HCT116 (cell line): ENCODE measurements at regions not wholly inside any gene's neighbourhood (a gene's known extent, or its start where the extent isn't known, plus 50 kb on each side); places are given as distances from the start of the nearest gene placed in this dataset.

ENCODE experiments used
- ATAC-seq: fragments of 200-7000 bp; cut with Tn5 transposase; 2 replicates; pipeline ENCODE4 v1.9.1; 2020; ENCODE audit warnings: mild to moderate bottlenecking, moderate library complexity
- BruUV-seq: library from RNA; stranded (reverse); fragments of 400-500 nt; replicated peaks from 2 replicates; lab custom pipeline; 2021; lab: Mats Ljungman, UMichigan
- CTCF ChIA-PET: fragments of 300-600 bp; sonication (Branson Sonifier 250); formaldehyde crosslinking; loops from one replicate; lab custom pipeline; 2021; ENCODE audit warnings: antibody characterized with exemption; lab: Charles Lee
- POLR2A ChIA-PET: fragments of 300-600, 350-600 bp; sonication (Branson Sonifier 250); formaldehyde crosslinking; loops from one replicate; lab custom pipeline; 2021; ENCODE audit warnings: antibody characterized with exemption; lab: Charles Lee
- RAD21 ChIA-PET, 2 experiments: fragments of 300-600 bp; sonication (Branson Sonifier 250); formaldehyde crosslinking; loops; one replicate each; lab custom pipeline; 2023; ENCODE audit warnings: low total read pairs in 2 of 2; ENCODE audit not compliant: uncharacterized antibody in 2 of 2, unreplicated experiment in 2 of 2, low non-redundant PET in 1 of 2; lab: Charles Lee
- DNase-seq: peaks from one replicate; pipeline ENCODE4 v3.0.0-alpha.2; 2010; ENCODE audit warnings: low read depth, low spot score
- H2AFZ ChIP-seq: fragments of 200-600 bp; shearing (Covaris generic), sonication (generic); 2 replicates; pipeline ENCODE4 v1.6.1; 2017; ENCODE audit warnings: low read depth, mixed run types, mixed read lengths, antibody characterized with exemption, low read length; ENCODE audit not compliant: poor library complexity, severe bottlenecking
- H3K27ac ChIP-seq: 2 replicates; pipeline ENCODE4 v1.5.1; 2012; ENCODE audit warnings: low read depth, low read length
- H3K27me3 ChIP-seq: fragments of 200-600 bp; sonication (generic); 2 replicates; pipeline ENCODE4 v1.6.1; 2016; ENCODE audit warnings: mixed run types, low read length, mixed read lengths; ENCODE audit not compliant: insufficient read depth
- H3K36me3 ChIP-seq, 2 experiments: fragments of 200-500 bp in 1 of 2; fragments of 200-600 bp in 1 of 2; sonication (Bioruptor generic) in 1 of 2; sonication (generic) in 1 of 2; 2 replicates each; pipeline versions ENCODE4 v1.5.1 to v1.6.1; 2014 to 2016; ENCODE audit warnings: low read length in 2 of 2, inconsistent platforms in 1 of 2, mixed read lengths in 1 of 2, mixed run types in 1 of 2; ENCODE audit not compliant: insufficient read depth in 2 of 2, control insufficient read depth in 1 of 2
- H3K4me1 ChIP-seq, 2 experiments: fragments of 200-600 bp in 1 of 2; sonication (generic) in 1 of 2; 2 replicates each; pipeline versions ENCODE4 v1.5.1 to v1.6.1; 2012 to 2017; ENCODE audit warnings: low read length in 2 of 2, inconsistent platforms in 1 of 2, mild to moderate bottlenecking in 1 of 2, mixed read lengths in 1 of 2, mixed run types in 1 of 2, moderate library complexity in 1 of 2; ENCODE audit not compliant: insufficient read depth in 2 of 2, control insufficient read depth in 1 of 2
- H3K4me2 ChIP-seq: fragments of 200-600 bp; sonication (generic); 2 replicates; pipeline ENCODE4 v1.6.1; 2017; ENCODE audit warnings: mixed run types, low read length, mixed read lengths
- H3K4me3 ChIP-seq, 2 experiments: fragments of 200-600 bp in 1 of 2; sonication (generic) in 1 of 2; replicated peaks in 1 of 2; 2 replicates each; pipeline ENCODE4 v1.5.1; 2011 to 2016; ENCODE audit warnings: low read length in 2 of 2, control low read depth in 1 of 2, low read depth in 1 of 2, mild to moderate bottlenecking in 1 of 2, mixed read lengths in 1 of 2, mixed run types in 1 of 2
- H3K79me2 ChIP-seq: fragments of 200-600 bp; sonication (generic); 2 replicates; pipeline ENCODE4 v1.6.1; 2017; ENCODE audit warnings: mild to moderate bottlenecking, mixed run types, low read length, moderate library complexity, mixed read lengths; ENCODE audit not compliant: insufficient read depth
- H3K9ac ChIP-seq: fragments of 200-600 bp; sonication (generic); 2 replicates; pipeline ENCODE4 v1.6.1; 2016; ENCODE audit warnings: low read length, mixed read lengths
- H3K9me2 ChIP-seq: fragments of 200-600 bp; sonication (generic), shearing (Covaris generic); 2 replicates; pipeline ENCODE4 v1.6.1; 2017; ENCODE audit warnings: mixed run types, mild to moderate bottlenecking, moderate library complexity; ENCODE audit not compliant: insufficient read depth
- H3K9me3 ChIP-seq, 2 experiments: fragments of 200-500 bp in 1 of 2; fragments of 200-600 bp in 1 of 2; sonication (Bioruptor generic) in 1 of 2; sonication (generic) in 1 of 2; 2 replicates each; pipeline ENCODE4 v1.6.1; 2014 to 2017; ENCODE audit warnings: low read length in 2 of 2, mixed read lengths in 2 of 2, inconsistent platforms in 1 of 2, low read depth in 1 of 2, mild to moderate bottlenecking in 1 of 2, mixed run types in 1 of 2, moderate library complexity in 1 of 2; ENCODE audit not compliant: control insufficient read depth in 1 of 2, insufficient read depth in 1 of 2
- H4K20me1 ChIP-seq: fragments of 200-600 bp; sonication (generic), shearing (Covaris generic); 2 replicates; pipeline ENCODE4 v1.6.1; 2017; ENCODE audit warnings: mixed run types, mild to moderate bottlenecking, moderate library complexity; ENCODE audit not compliant: insufficient read depth
- EGR1 ChIP-seq: IDR thresholded peaks from 2 replicates; pipeline ENCODE4 v1.6.1; 2012; ENCODE audit warnings: low read depth
- ELF1 ChIP-seq: IDR thresholded peaks from 2 replicates; pipeline ENCODE4 v1.6.1; 2012; ENCODE audit warnings: low read depth, borderline replicate concordance
- EZH2 ChIP-seq: fragments of 200-600 bp; sonication (generic); IDR thresholded peaks from 2 replicates; pipeline ENCODE4 v1.6.1; 2017; ENCODE audit warnings: antibody characterized with exemption, mixed run types
- EZH2phosphoT487 ChIP-seq: fragments of 200-600 bp; IDR thresholded peaks from 2 replicates; pipeline ENCODE4 v1.6.1; 2018; ENCODE audit warnings: antibody characterized with exemption, borderline replicate concordance
- POLR2A ChIP-seq: IDR thresholded peaks from 2 replicates; pipeline ENCODE4 v1.7.0; 2011; ENCODE audit warnings: borderline replicate concordance; ENCODE audit not compliant: insufficient read depth, insufficient read length; ENCODE audit errors: extremely low read depth
- POLR2AphosphoS5 ChIP-seq: IDR thresholded peaks from 2 replicates; pipeline ENCODE4 v1.6.1; 2011; ENCODE audit warnings: mild to moderate bottlenecking, low read depth, low read length, moderate library complexity
- RAD21 ChIP-seq: IDR thresholded peaks from 2 replicates; pipeline ENCODE4 v1.6.1; 2012; ENCODE audit warnings: low read depth, mild to moderate bottlenecking
- REST ChIP-seq: IDR thresholded peaks from 2 replicates; pipeline ENCODE4 v1.6.1; 2012; ENCODE audit warnings: low read depth
- SIN3A ChIP-seq: IDR thresholded peaks from 2 replicates; pipeline ENCODE4 v1.6.1; 2012; ENCODE audit warnings: low read depth
- SP1 ChIP-seq: IDR thresholded peaks from 2 replicates; pipeline ENCODE4 v1.6.1; 2012; ENCODE audit warnings: low read depth
- SRF ChIP-seq: IDR thresholded peaks from 2 replicates; pipeline ENCODE4 v1.6.1; 2012; ENCODE audit warnings: low read depth
- TCF7L2 ChIP-seq: IDR thresholded peaks from 2 replicates; pipeline ENCODE4 v1.7.0; 2011; ENCODE audit warnings: borderline replicate concordance, inconsistent platforms; ENCODE audit not compliant: insufficient read depth, insufficient read length; ENCODE audit errors: extremely low read depth
- intact Hi-C: fragments of 100-400 bp; cut with micrococcal nuclease; formaldehyde crosslinking; loops from 2 replicates; pipeline ENCODE4 v1.10.0; 2022
- TF ChIP-seq, protein P1 (sequence below): IDR thresholded peaks from 2 replicates; pipeline ENCODE4 v1.6.1; 2011; ENCODE audit warnings: mild to moderate bottlenecking, low read length, moderate library complexity; ENCODE audit not compliant: insufficient replicate concordance; ENCODE audit errors: extremely low read depth
- TF ChIP-seq, protein P2 (sequence below), 3 experiments: fragments of 200-600 bp in 1 of 3; sonication (generic) in 1 of 3; IDR thresholded peaks in 2 of 3; conservative IDR thresholded peaks in 1 of 3; 2 replicates each; pipeline ENCODE4 v1.5.1; 2012 to 2017; ENCODE audit warnings: low read depth in 2 of 3, low read length in 2 of 3, antibody characterized with exemption in 1 of 3, borderline replicate concordance in 1 of 3, control low read depth in 1 of 3, mild to moderate bottlenecking in 1 of 3, mixed read lengths in 1 of 3, mixed run types in 1 of 3, moderate library complexity in 1 of 3; ENCODE audit not compliant: insufficient read depth in 1 of 3

DNA sequence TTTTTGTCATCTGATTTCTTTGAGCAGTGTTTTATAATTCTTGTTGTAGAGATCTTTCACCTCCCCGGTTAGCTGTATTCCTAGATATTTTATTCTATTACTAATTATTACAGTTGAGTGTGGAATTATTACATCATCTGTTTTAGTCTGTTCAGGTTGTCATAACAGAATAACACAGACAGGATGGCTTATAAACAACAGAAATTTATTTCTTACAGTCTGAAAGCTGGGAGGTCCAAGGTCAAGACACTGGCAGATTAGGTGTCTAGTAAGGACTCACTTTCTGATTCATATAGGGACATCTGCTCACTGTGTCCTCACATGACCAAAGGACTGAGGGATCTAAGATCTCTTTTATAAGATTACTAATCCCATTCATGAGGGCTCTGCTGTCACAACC is 121.3 kb upstream of the THBS1 start:
- ChIA-PET POLR2A (no interaction called here), RAD21 (no interaction called here), CTCF (no interaction called here)
- no TSS peak for BruUV-seq
- TF ChIP-seq POLR2AphosphoS5 (no peak), ELF1 (no peak)
- no peaks in the 10 kb centered on the region for H3K9me3 ChIP-seq
- H3K36me3 ChIP-seq, result no peaks in the 10 kb centered on the region
- ATAC-seq (no peak), DNase-seq (no peak)
- intact Hi-C loops, result no loop called here
- no peaks in the 10 kb centered on the region for H4K20me1 ChIP-seq
- no peak overlapping the region for H3K4me3 ChIP-seq
- no peak overlapping the region for H3K9ac ChIP-seq
- no peak overlapping the region for H2AFZ ChIP-seq
- H3K9me2 ChIP-seq, result no peaks in the 10 kb centered on the region
- H3K79me2 ChIP-seq, result no peaks in the 10 kb centered on the region
- H3K4me2 ChIP-seq, result no peak overlapping the region
- H3K27me3 ChIP-seq, result no peaks in the 10 kb centered on the region
- no peaks in the 10 kb centered on the region for H3K4me1 ChIP-seq
- H3K27ac ChIP-seq, result no peak overlapping the region

DNA sequence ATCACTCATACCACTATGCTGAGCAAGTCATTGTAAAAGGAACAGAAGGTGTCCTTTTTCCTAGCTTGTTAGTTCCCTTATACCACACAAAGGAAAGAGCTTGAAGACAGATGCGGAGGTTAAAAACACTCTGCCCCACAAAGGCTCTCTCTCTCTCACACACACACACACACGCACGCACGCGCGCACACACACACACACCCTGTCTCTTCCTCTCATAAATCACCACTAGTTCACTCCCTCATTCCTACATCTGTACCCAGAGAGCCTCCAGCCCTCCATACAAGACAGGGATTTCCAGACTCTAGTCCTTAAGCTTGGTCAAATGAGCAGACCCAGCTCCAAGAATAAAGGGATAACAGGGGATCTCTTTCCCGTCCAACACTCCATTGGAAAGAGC is 120.1 kb upstream of the THBS1 start:
- H3K9me3 ChIP-seq, result no peaks in the 10 kb centered on the region
- H2AFZ ChIP-seq, result no peak overlapping the region
- intact Hi-C loops, result no loop called here
- no peak overlapping the region for H3K27ac ChIP-seq
- H3K36me3 ChIP-seq, result no peaks in the 10 kb centered on the region
- no peaks in the 10 kb centered on the region for H3K4me1 ChIP-seq
- ChIA-PET CTCF (no interaction called here), POLR2A (no interaction called here), RAD21 (no interaction called here)
- no peaks in the 10 kb centered on the region for H4K20me1 ChIP-seq
- no peaks in the 10 kb centered on the region for H3K79me2 ChIP-seq
- H3K27me3 ChIP-seq, result no peaks in the 10 kb centered on the region
- DNase-seq, result no peak
- H3K4me3 ChIP-seq, result no peak overlapping the region
- no peak overlapping the region for H3K9ac ChIP-seq
- no peak overlapping the region for H3K4me2 ChIP-seq
- BruUV-seq, result no TSS peak
- ATAC-seq, result no peak
- no peaks in the 10 kb centered on the region for H3K9me2 ChIP-seq
- TF ChIP-seq, protein P1, sequence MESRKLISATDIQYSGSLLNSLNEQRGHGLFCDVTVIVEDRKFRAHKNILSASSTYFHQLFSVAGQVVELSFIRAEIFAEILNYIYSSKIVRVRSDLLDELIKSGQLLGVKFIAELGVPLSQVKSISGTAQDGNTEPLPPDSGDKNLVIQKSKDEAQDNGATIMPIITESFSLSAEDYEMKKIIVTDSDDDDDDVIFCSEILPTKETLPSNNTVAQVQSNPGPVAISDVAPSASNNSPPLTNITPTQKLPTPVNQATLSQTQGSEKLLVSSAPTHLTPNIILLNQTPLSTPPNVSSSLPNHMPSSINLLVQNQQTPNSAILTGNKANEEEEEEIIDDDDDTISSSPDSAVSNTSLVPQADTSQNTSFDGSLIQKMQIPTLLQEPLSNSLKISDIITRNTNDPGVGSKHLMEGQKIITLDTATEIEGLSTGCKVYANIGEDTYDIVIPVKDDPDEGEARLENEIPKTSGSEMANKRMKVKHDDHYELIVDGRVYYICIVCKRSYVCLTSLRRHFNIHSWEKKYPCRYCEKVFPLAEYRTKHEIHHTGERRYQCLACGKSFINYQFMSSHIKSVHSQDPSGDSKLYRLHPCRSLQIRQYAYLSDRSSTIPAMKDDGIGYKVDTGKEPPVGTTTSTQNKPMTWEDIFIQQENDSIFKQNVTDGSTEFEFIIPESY, result no peak
- no peak for TF ChIP-seq SP1
- TF ChIP-seq SIN3A, result no peak
- TF ChIP-seq REST, result no peak
- no peak for TF ChIP-seq SRF
- no peak for TF ChIP-seq POLR2A
- TF ChIP-seq TCF7L2, result no peak
- no peak for TF ChIP-seq POLR2AphosphoS5
- no peak for TF ChIP-seq EZH2
- TF ChIP-seq ELF1, result no peak
- TF ChIP-seq EGR1, result no peak
- no peak for TF ChIP-seq RAD21
- TF ChIP-seq, protein P2, sequence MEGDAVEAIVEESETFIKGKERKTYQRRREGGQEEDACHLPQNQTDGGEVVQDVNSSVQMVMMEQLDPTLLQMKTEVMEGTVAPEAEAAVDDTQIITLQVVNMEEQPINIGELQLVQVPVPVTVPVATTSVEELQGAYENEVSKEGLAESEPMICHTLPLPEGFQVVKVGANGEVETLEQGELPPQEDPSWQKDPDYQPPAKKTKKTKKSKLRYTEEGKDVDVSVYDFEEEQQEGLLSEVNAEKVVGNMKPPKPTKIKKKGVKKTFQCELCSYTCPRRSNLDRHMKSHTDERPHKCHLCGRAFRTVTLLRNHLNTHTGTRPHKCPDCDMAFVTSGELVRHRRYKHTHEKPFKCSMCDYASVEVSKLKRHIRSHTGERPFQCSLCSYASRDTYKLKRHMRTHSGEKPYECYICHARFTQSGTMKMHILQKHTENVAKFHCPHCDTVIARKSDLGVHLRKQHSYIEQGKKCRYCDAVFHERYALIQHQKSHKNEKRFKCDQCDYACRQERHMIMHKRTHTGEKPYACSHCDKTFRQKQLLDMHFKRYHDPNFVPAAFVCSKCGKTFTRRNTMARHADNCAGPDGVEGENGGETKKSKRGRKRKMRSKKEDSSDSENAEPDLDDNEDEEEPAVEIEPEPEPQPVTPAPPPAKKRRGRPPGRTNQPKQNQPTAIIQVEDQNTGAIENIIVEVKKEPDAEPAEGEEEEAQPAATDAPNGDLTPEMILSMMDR (IDR thresholded peaks at IDR 0.05 in 2 of 3, conservative IDR thresholded peaks at IDR 0.05 in 1 of 3; ENCODE audit: borderline replicate concordance in 1 of 3, insufficient read depth in 1 of 3, low read depth in 2 of 3, low read length in 2 of 3), result no peak
- TF ChIP-seq EZH2phosphoT487, result no peak
